ENCODE measurements at regions not wholly inside any gene's neighbourhood (a gene's known extent, or its start where the extent isn't known, plus 50 kb on each side); places are given as distances from the start of the nearest gene placed in this dataset.

- H3K4me2 ChIP-seq (ENCODE audit: low read length), result no peak overlapping the region
Measured at GRCh38 chr13:23098161-23098907, 82.4 kb upstream of the SGCG start.

More at GRCh38 chr13:23098161-23098907, 82.4 kb upstream of the SGCG start:
- Histone ChIP-seq H3K9me2 (ENCODE audit: insufficient read depth) (no peaks in the 10 kb centered on the region), H4K20me1 (ENCODE audit: insufficient read depth) (no peaks in the 10 kb centered on the region), H3K79me2 (ENCODE audit: insufficient read depth, low read length) (no peaks in the 10 kb centered on the region), H3K36me3 (ENCODE audit: control insufficient read depth in 1 of 2, insufficient read depth in 2 of 2, low read length in 2 of 2) (no peaks in the 10 kb centered on the region), H3K9ac (ENCODE audit: low read length) (no peak overlapping the region), H3K4me3 (replicated peaks in 1 of 2; ENCODE audit: low read depth in 1 of 2, low read length in 2 of 2) (no peak overlapping the region), H2AFZ (ENCODE audit: low read depth, low read length, poor library complexity, severe bottlenecking) (no peak overlapping the region), H3K4me1 (ENCODE audit: control insufficient read depth in 1 of 2, insufficient read depth in 2 of 2, low read length in 2 of 2) (no peaks in the 10 kb centered on the region), H3K27ac (ENCODE audit: low read depth, low read length) (no peak overlapping the region), H3K27me3 (ENCODE audit: insufficient read depth, low read length) (no peaks in the 10 kb centered on the region), H3K9me3 (ENCODE audit: control insufficient read depth in 1 of 2, insufficient read depth in 1 of 2, low read depth in 1 of 2, low read length in 2 of 2) (no peaks in the 10 kb centered on the region)
- ChIA-PET RAD21 (ENCODE audit: low non-redundant PET in 1 of 2, low total read pairs in 2 of 2, uncharacterized antibody in 2 of 2, unreplicated experiment in 2 of 2) (no interaction called here), POLR2A (no interaction called here), CTCF (interaction anchor here (1.2 kb wide), 1 partner anchor 297 kb away, joined by 3 read pairs; no protein-coding TSS in a partner anchor)
- no peak for TF ChIP-seq ZNF274 (IDR thresholded peaks at IDR 0.05; ENCODE audit: low read depth, low read length)
- TF ChIP-seq SP1 (IDR thresholded peaks at IDR 0.05; ENCODE audit: low read depth), result no peak
- no peak for TF ChIP-seq SRF (IDR thresholded peaks at IDR 0.05; ENCODE audit: low read depth)
- TF ChIP-seq EZH2phosphoT487 (IDR thresholded peaks at IDR 0.05; ENCODE audit: borderline replicate concordance), result no peak
- TF ChIP-seq POLR2A (IDR thresholded peaks at IDR 0.05; ENCODE audit: borderline replicate concordance, extremely low read depth, insufficient read depth, insufficient read length), result no peak
- TF ChIP-seq FOSL1 (IDR thresholded peaks at IDR 0.05; ENCODE audit: low read depth), result no peak
- no peak for TF ChIP-seq EZH2 (IDR thresholded peaks at IDR 0.05)
- TF ChIP-seq ZFX (IDR thresholded peaks at IDR 0.05), result no peak
- no peak for TF ChIP-seq YY1 (IDR thresholded peaks at IDR 0.05; ENCODE audit: extremely low read depth, insufficient replicate concordance, low read depth, low read length)
- no peak for TF ChIP-seq ELF1 (IDR thresholded peaks at IDR 0.05; ENCODE audit: borderline replicate concordance, low read depth)
- TF ChIP-seq ZBTB33 (IDR thresholded peaks at IDR 0.05; ENCODE audit: extremely low read depth, insufficient replicate concordance, low read length), result no peak
- no peak for TF ChIP-seq CEBPB (IDR thresholded peaks at IDR 0.05; ENCODE audit: low read depth)
- no peak for ATAC-seq
- BruUV-seq (replicated peaks), result no TSS peak
- intact Hi-C loops (cut with micrococcal nuclease), result no loop called here
- DNase-seq (ENCODE audit: low read depth, low spot score), result no peak

Data from HCT116 (cell line).